ENCODE measurements at regions not wholly inside any gene's neighbourhood (a gene's known extent, or its start where the extent isn't known, plus 50 kb on each side); places are given as distances from the start of the nearest gene placed in this dataset.

- Mint-ChIP-seq H3K9me3 (peaks cover 0 to 2% of the 10 kb centered on the region in 2 experiments; a peak in 2 of 5 replicates), H3K4me1 (peaks cover 36 to 43% of the 10 kb centered on the region in 2 experiments), H3K36me3 (ENCODE audit: insufficient read depth in 1 of 3, low read depth in 3 of 3) (no peaks in the 10 kb centered on the region), H3K27me3 (ENCODE audit: low read depth) (peaks cover 11% of the 10 kb centered on the region), H3K27ac (no peak overlapping the region), H3K4me3 (no peak overlapping the region)
- no peak overlapping the region for H3K9ac ChIP-seq (ENCODE audit: extremely low read depth, insufficient read length, low read length)
- no peaks in the 10 kb centered on the region for H3K23me2 ChIP-seq (ENCODE audit: insufficient read length, low read depth, low read length, poor library complexity, severe bottlenecking)
- no peak overlapping the region for H2BK15ac ChIP-seq (ENCODE audit: low read depth, low read length)
- H3K18ac ChIP-seq (ENCODE audit: insufficient read length, low read depth, low read length) = no peak overlapping the region
- TF ChIP-seq CTCF (conservative IDR thresholded peaks at IDR 0.05) = no peak
- H2BK120ac ChIP-seq (ENCODE audit: low read depth, low read length, poor library complexity, severe bottlenecking) = no peak overlapping the region
- no peak overlapping the region for H3K56ac ChIP-seq (ENCODE audit: insufficient read length, low read depth, low read length)
- H4K8ac ChIP-seq (replicated peaks; ENCODE audit: insufficient read length, low read depth, low read length) = no peak overlapping the region
- no peak overlapping the region for H3K4ac ChIP-seq (ENCODE audit: low read depth, low read length)
- H3K79me1 ChIP-seq (ENCODE audit: insufficient read depth, low read depth, low read length, poor library complexity, severe bottlenecking) = no peaks in the 10 kb centered on the region
- H3K9me3 ChIP-seq (ENCODE audit: control insufficient read depth, low read depth, low read length) = no peaks in the 10 kb centered on the region
- no peak overlapping the region for H2BK20ac ChIP-seq (ENCODE audit: low read depth, low read length, poor library complexity, severe bottlenecking)
- no peak overlapping the region for H2BK12ac ChIP-seq (ENCODE audit: insufficient read length, low read depth, low read length)
- no peak overlapping the region for H3T11ph ChIP-seq (ENCODE audit: low read length)
- H3K79me2 ChIP-seq (ENCODE audit: insufficient read depth, low read length) = no peaks in the 10 kb centered on the region
- H2BK5ac ChIP-seq (ENCODE audit: insufficient read length, low read length) = no peak overlapping the region
- H4K5ac ChIP-seq (ENCODE audit: insufficient read length, low read depth, low read length) = no peak overlapping the region
- no peaks in the 10 kb centered on the region for H4K20me1 ChIP-seq (ENCODE audit: control insufficient read depth, insufficient read depth, insufficient read length)
- H3K27me3 ChIP-seq (ENCODE audit: insufficient read depth, low read length) = no peaks in the 10 kb centered on the region
- H4K91ac ChIP-seq (ENCODE audit: insufficient read length, low read depth, low read length) = no peak overlapping the region
- no peak overlapping the region for H3K23ac ChIP-seq (ENCODE audit: insufficient read length, low read depth, low read length)
- DNase-seq = no peak
- no peak overlapping the region for H3K27ac ChIP-seq (ENCODE audit: insufficient read length, low read depth, low read length)
- H3K4me2 ChIP-seq (ENCODE audit: insufficient read depth, insufficient read length, low read length) = no peak overlapping the region
- no CpG with 5 or more reads among the region's 1 CpG for WGBS (ENCODE audit: extremely low coverage, insufficient read length, low lambda C conversion rate)
- no peak overlapping the region for H3K14ac ChIP-seq (ENCODE audit: insufficient read depth, low read length)
- H2AK5ac ChIP-seq (ENCODE audit: insufficient read length, low read length) = no peak overlapping the region
- peaks cover 4% of the 10 kb centered on the region; the same call in 1 of the 2 replicates for H3K4me1 ChIP-seq (ENCODE audit: insufficient read depth, low read length)
- H2AFZ ChIP-seq (ENCODE audit: low read length) = no peak overlapping the region
Observed at GRCh38 chr2:64820901-64821300, 167.2 kb upstream of the SERTAD2 start.

Measured in H9 (cell line).